ENCODE measurements at regions not wholly inside any gene's neighbourhood (a gene's known extent, or its start where the extent isn't known, plus 50 kb on each side); places are given as distances from the start of the nearest gene placed in this dataset.

- Histone ChIP-seq H3K79me2 (ENCODE audit: insufficient read depth, low read length) (no peaks in the 10 kb centered on the region), H3K27me3 (ENCODE audit: control insufficient read depth in 1 of 2, insufficient read depth in 2 of 2, low read length in 2 of 2) (no peaks in the 10 kb centered on the region), H3K9ac (ENCODE audit: insufficient read depth, low read depth, low read length) (no peak overlapping the region), H2AFZ (ENCODE audit: low read length) (no peak overlapping the region), H3K9me3 (ENCODE audit: low read length) (peaks cover 6% of the 10 kb centered on the region; the same call in 1 of the 2 replicates), H4K20me1 (ENCODE audit: insufficient read depth, low read length) (no peaks in the 10 kb centered on the region), H3K4me3 (replicated peaks in 1 of 3; ENCODE audit: insufficient read depth in 1 of 3, low read depth in 2 of 3, low read length in 3 of 3) (peak overlapping the region in 2 of 3 experiments; percentile 33 to 40; a peak in 3 of 6 replicates), H3K36me3 (replicated peaks in 1 of 2; ENCODE audit: control insufficient read depth in 1 of 2, insufficient read depth in 2 of 2, low read length in 2 of 2) (no peaks in the 10 kb centered on the region), H3K4me2 (ENCODE audit: low read depth, low read length) (peak overlapping the region; percentile 62), H3K4me1 (ENCODE audit: insufficient read depth, low read length) (peaks cover 34% of the 10 kb centered on the region), H3K27ac (ENCODE audit: extremely low read length, insufficient read depth, low read length) (peak overlapping the region; percentile 73)
- intact Hi-C loops (cut with micrococcal nuclease; ENCODE audit: unreplicated experiment) = no loop called here
- ATAC-seq (peak; percentile 95), FAIRE-seq (peak; percentile 96), DNase-seq (ENCODE audit: low spot score) (peak; percentile 91)
- in situ Hi-C loops (cut with HindIII; ENCODE audit: extremely low pct_ligation_motif_present, low pct_unique_long_range_greater_than_20kb) = no loop called here
- no TSS peak for BruUV-seq (replicated peaks)
- WGBS (ENCODE audit: low lambda C conversion rate) = 0% methylated on average over 7 of the region's 7 CpGs
- POLR2A ChIA-PET = no interaction called here
- CTCF ChIA-PET (ENCODE audit: low intra/inter-chr PET ratio, low total read pairs) = no interaction called here
- TF ChIP-seq ZNF512 (CRISPR knock-in tag; IDR thresholded peaks at IDR 0.05) = no peak
- no peak for TF ChIP-seq KDM2A (CRISPR knock-in tag; IDR thresholded peaks at IDR 0.05; ENCODE audit: borderline replicate concordance, low read depth)
- no peak for TF ChIP-seq FOXK2 (IDR thresholded peaks at IDR 0.05)
- peak; percentile 16; the same call in 1 of the 2 replicates for TF ChIP-seq GATA4 (IDR thresholded peaks at IDR 0.05; ENCODE audit: borderline replicate concordance, low read depth)
- no peak for TF ChIP-seq ZUFSP (CRISPR knock-in tag; IDR thresholded peaks at IDR 0.05; ENCODE audit: borderline replicate concordance)
- peak; percentile 98 for TF ChIP-seq BCL6 (CRISPR knock-in tag; IDR thresholded peaks at IDR 0.05)
- TF ChIP-seq ZNF879 (CRISPR knock-in tag; IDR thresholded peaks at IDR 0.05) = no peak
- TF ChIP-seq MIXL1 (CRISPR knock-in tag; IDR thresholded peaks at IDR 0.05) = peak; percentile 29; the same call in 1 of the 2 replicates
- TF ChIP-seq SOX13 (IDR thresholded peaks at IDR 0.05) = no peak
- TF ChIP-seq SOX13 (CRISPR knock-in tag; conservative IDR thresholded peaks at IDR 0.05 in 1 of 2, IDR thresholded peaks at IDR 0.05 in 1 of 2) = peak in 1 of 2 experiments; percentile 80; a peak in 2 of 4 replicates
- no peak for TF ChIP-seq SMARCC2 (IDR thresholded peaks at IDR 0.05)
- TF ChIP-seq ZNF138 (CRISPR knock-in tag; IDR thresholded peaks at IDR 0.05; ENCODE audit: low read depth) = no peak
- peak; percentile 82; the same call in 1 of the 2 replicates for TF ChIP-seq AHDC1 (CRISPR knock-in tag; IDR thresholded peaks at IDR 0.05; ENCODE audit: borderline replicate concordance)
- TF ChIP-seq NFE2 (CRISPR knock-in tag; IDR thresholded peaks at IDR 0.05) = no peak
- TF ChIP-seq FOXM1 (CRISPR knock-in tag; IDR thresholded peaks at IDR 0.05) = no peak
- TF ChIP-seq ZNF430 (CRISPR knock-in tag; IDR thresholded peaks at IDR 0.05) = no peak
Measured at GRCh38 chrX:7771788-7772438, 71.1 kb upstream of the VCX start.

Measured in HepG2 (cell line).